ENCODE measurements at regions not wholly inside any gene's neighbourhood (a gene's known extent, or its start where the extent isn't known, plus 50 kb on each side); places are given as distances from the start of the nearest gene placed in this dataset.

GRCh38 chr11:87726506-87726905 lies 448.7 kb downstream of the RAB38 start:
- TF ChIP-seq EZH2 (IDR thresholded peaks at IDR 0.05) (no peak), POLR2AphosphoS5 (IDR thresholded peaks at IDR 0.05; ENCODE audit: borderline replicate concordance, low read depth, low read length) (no peak)
